Eye (tissue), 1 donor: ENCODE measurements at regions not wholly inside any gene's neighbourhood (a gene's known extent, or its start where the extent isn't known, plus 50 kb on each side); places are given as distances from the start of the nearest gene placed in this dataset.
"Not testable (repeated sequence)": the region's sequence is repeated elsewhere in the genome, so short reads cannot be mapped to it uniquely, and the experiment has no call there.

Source experiments
- DNase-seq: peaks from one replicate; pipeline ENCODE4 v3.0.0-alpha.2; 2015

GRCh38 chr7:86002858-86003257 lies 640.9 kb upstream of the GRM3 start:
- no peak for DNase-seq

- DNase-seq = no peak
Observed at GRCh38 chr7:85997515-85997914, 646.2 kb upstream of the GRM3 start.

GRCh38 chr7:85995101-85995500 lies 648.6 kb upstream of the GRM3 start:
- DNase-seq = no peak

- no peak for DNase-seq
Observed at GRCh38 chr7:85980740-85981139, 663.0 kb upstream of the GRM3 start.

GRCh38 chr7:85974176-85974575 lies 669.5 kb upstream of the GRM3 start:
- DNase-seq = no peak

- DNase-seq = no peak
Observed at GRCh38 chr7:85972504-85973141, 671.1 kb upstream of the GRM3 start.

- DNase-seq = no peak
Observed at GRCh38 chr7:85954961-85955360, 688.7 kb upstream of the GRM3 start.

GRCh38 chr7:85950871-85951270 lies 692.8 kb upstream of the GRM3 start:
- no peak for DNase-seq

- no peak for DNase-seq
Observed at GRCh38 chr7:85950418-85950817, 693.3 kb upstream of the GRM3 start.

GRCh38 chr7:85947767-85948166 lies 695.9 kb upstream of the GRM3 start:
- no peak for DNase-seq

- DNase-seq = no peak
Observed at GRCh38 chr7:85940798-85941197, 702.9 kb upstream of the GRM3 start.

- DNase-seq = no peak
Observed at GRCh38 chr7:85931919-85932318, 711.8 kb upstream of the GRM3 start.

GRCh38 chr7:85928500-85928899 lies 715.2 kb upstream of the GRM3 start:
- DNase-seq = no peak

- DNase-seq = no peak
Observed at GRCh38 chr7:85927226-85927625, 716.5 kb upstream of the GRM3 start.

- DNase-seq = no peak
Observed at GRCh38 chr7:85924062-85924461, 719.6 kb upstream of the GRM3 start.

GRCh38 chr7:85916016-85916415 lies 727.7 kb upstream of the GRM3 start:
- peak; percentile 8 for DNase-seq

GRCh38 chr7:85914437-85914836 lies 727.6 kb upstream of the SEMA3D start:
- DNase-seq = no peak

- no peak for DNase-seq
Observed at GRCh38 chr7:85908051-85908450, 721.2 kb upstream of the SEMA3D start.

GRCh38 chr7:85897967-85898366 lies 711.1 kb upstream of the SEMA3D start:
- no peak for DNase-seq

GRCh38 chr7:85896531-85896930 lies 709.7 kb upstream of the SEMA3D start:
- DNase-seq = no peak

- no peak for DNase-seq
Observed at GRCh38 chr7:85895835-85896234, 709.0 kb upstream of the SEMA3D start.

GRCh38 chr7:85891900-85892299 lies 705.0 kb upstream of the SEMA3D start:
- not testable (repeated sequence) for DNase-seq

- peak; percentile 50 for DNase-seq
Observed at GRCh38 chr7:85890244-85890811, 703.5 kb upstream of the SEMA3D start.

GRCh38 chr7:85887133-85887532 lies 700.3 kb upstream of the SEMA3D start:
- no peak for DNase-seq

- DNase-seq = no peak
Observed at GRCh38 chr7:85882335-85882734, 695.5 kb upstream of the SEMA3D start.
